Smooth muscle cell (in vitro differentiated cells): ENCODE measurements at regions not wholly inside any gene's neighbourhood (a gene's known extent, or its start where the extent isn't known, plus 50 kb on each side); places are given as distances from the start of the nearest gene placed in this dataset.

Source experiments
- DNase-seq: peaks from one replicate; lab custom pipeline; 2025; ENCODE audit not compliant: unreplicated experiment; lab: John Stamatoyannopoulos, UW
- H2AFZ ChIP-seq: fragments of 200-600 bp; sonication (generic); 2 replicates; pipeline ENCODE4 v1.6.0; 2016; ENCODE audit warnings: antibody characterized with exemption, low read depth, mild to moderate bottlenecking
- H3F3A ChIP-seq: fragments of 200-600 bp; sonication (generic); 2 replicates; pipeline ENCODE4 v1.6.0; 2017; ENCODE audit warnings: antibody characterized with exemption, low read depth
- H3K27ac ChIP-seq: fragments of 200-600 bp; sonication (generic); 2 replicates; pipeline ENCODE4 v1.5.1; 2016; ENCODE audit warnings: low read depth, mild to moderate bottlenecking
- H3K27me3 ChIP-seq: fragments of 200-600 bp; sonication (generic); 2 replicates; pipeline ENCODE4 v1.6.1; 2016; ENCODE audit warnings: low read depth, mild to moderate bottlenecking
- H3K36me3 ChIP-seq: fragments of 200-600 bp; sonication (generic); 2 replicates; pipeline ENCODE4 v1.5.1; 2016; ENCODE audit warnings: low read depth
- H3K4me1 ChIP-seq: fragments of 200-600 bp; sonication (generic); 2 replicates; pipeline ENCODE4 v1.5.1; 2016; ENCODE audit warnings: low read depth
- H3K4me2 ChIP-seq: fragments of 200-600 bp; sonication (generic); 2 replicates; pipeline ENCODE4 v1.6.0; 2016; ENCODE audit warnings: mild to moderate bottlenecking
- H3K4me3 ChIP-seq: fragments of 200-600 bp; sonication (generic); 2 replicates; pipeline ENCODE4 v1.5.1; 2016; ENCODE audit warnings: mild to moderate bottlenecking
- H3K79me2 ChIP-seq: fragments of 200-600 bp; sonication (generic); 2 replicates; pipeline ENCODE4 v1.6.0; 2016; ENCODE audit warnings: low read depth, mild to moderate bottlenecking
- H3K9ac ChIP-seq: fragments of 200-600 bp; sonication (generic); 2 replicates; pipeline ENCODE4 v1.6.0; 2016; ENCODE audit warnings: low read depth
- H3K9me3 ChIP-seq: fragments of 200-600 bp; sonication (generic); replicated peaks from 2 replicates; pipeline ENCODE4 v1.5.1; 2016; ENCODE audit warnings: low read depth
- H4K20me1 ChIP-seq: fragments of 200-600 bp; sonication (generic); 2 replicates; pipeline ENCODE4 v1.6.0; 2016; ENCODE audit warnings: low read depth
- CTCF ChIP-seq: fragments of 200-600 bp; sonication (generic); IDR thresholded peaks from 2 replicates; pipeline ENCODE4 v1.5.1; 2017; ENCODE audit warnings: borderline replicate concordance, mild to moderate bottlenecking, antibody characterized with exemption; ENCODE audit not compliant: insufficient read depth, poor library complexity, severe bottlenecking
- WGBS: methylation state at CpG from one replicate; pipeline ENCODE4 v1.1.7; 2016; ENCODE audit warnings: low lambda C conversion rate; 5-methylcytosine and 5-hydroxymethylcytosine counted together

GRCh38 chr17:16880121-16880842, 91.6 kb downstream of the TNFRSF13B start:
- H3K4me3 ChIP-seq: no peak overlapping the region
- H3K9me3 ChIP-seq: no peaks in the 10 kb centered on the region
- no peaks in the 10 kb centered on the region for H3K36me3 ChIP-seq
- H3F3A ChIP-seq: no peaks in the 10 kb centered on the region
- no peaks in the 10 kb centered on the region for H4K20me1 ChIP-seq
- TF ChIP-seq CTCF: no peak
- WGBS: 95% methylated on average over 14 of the region's 16 CpGs
- no peaks in the 10 kb centered on the region for H3K79me2 ChIP-seq
- no peaks in the 10 kb centered on the region for H3K4me1 ChIP-seq
- H3K27ac ChIP-seq: no peak overlapping the region
- no peak overlapping the region for H3K9ac ChIP-seq
- H2AFZ ChIP-seq: no peak overlapping the region
- H3K4me2 ChIP-seq: no peak overlapping the region
- no peaks in the 10 kb centered on the region for H3K27me3 ChIP-seq
- DNase-seq: no peak

DNA sequence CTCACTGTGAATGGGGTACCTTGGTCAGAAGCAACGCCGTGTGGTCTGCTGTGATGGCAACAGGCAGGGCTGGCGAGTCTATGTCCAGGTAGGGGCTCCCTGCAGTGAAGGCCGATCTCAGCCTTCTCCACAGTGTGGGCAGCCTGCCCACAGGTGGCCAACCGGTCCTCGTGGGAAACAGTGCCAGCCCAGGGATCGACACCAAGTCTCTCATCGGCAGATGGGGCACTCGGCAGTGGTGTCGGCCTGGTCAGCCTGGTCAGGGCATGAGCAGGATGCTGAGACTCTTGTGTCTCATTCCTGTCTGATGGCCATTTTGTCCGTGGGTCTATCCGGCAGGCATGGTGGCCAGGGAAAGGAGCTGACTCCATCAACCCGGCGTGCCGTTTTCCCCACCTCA, 92.2 kb downstream of the TNFRSF13B start:
- Histone ChIP-seq H3K4me2 (no peak overlapping the region), H3K79me2 (no peaks in the 10 kb centered on the region), H3K27ac (no peak overlapping the region), H3F3A (no peaks in the 10 kb centered on the region), H3K27me3 (no peaks in the 10 kb centered on the region), H3K9ac (no peak overlapping the region), H3K4me1 (no peaks in the 10 kb centered on the region), H4K20me1 (no peaks in the 10 kb centered on the region), H2AFZ (no peak overlapping the region), H3K36me3 (no peaks in the 10 kb centered on the region), H3K4me3 (no peak overlapping the region), H3K9me3 (no peaks in the 10 kb centered on the region)
- TF ChIP-seq CTCF: no peak
- no peak for DNase-seq
- 97% methylated on average over 15 of the region's 15 CpGs for WGBS

- H3F3A ChIP-seq: no peaks in the 10 kb centered on the region
Observed at GRCh38 chr17:16878606-16879005, 93.3 kb downstream of the TNFRSF13B start.

More at GRCh38 chr17:16878606-16879005, 93.3 kb downstream of the TNFRSF13B start:
- Histone ChIP-seq H3K27me3 (no peaks in the 10 kb centered on the region), H4K20me1 (no peaks in the 10 kb centered on the region), H3K4me3 (no peak overlapping the region), H3K9me3 (no peaks in the 10 kb centered on the region), H3K79me2 (no peaks in the 10 kb centered on the region), H2AFZ (no peak overlapping the region), H3K4me2 (no peak overlapping the region), H3K27ac (no peak overlapping the region), H3K4me1 (no peaks in the 10 kb centered on the region), H3K36me3 (no peaks in the 10 kb centered on the region), H3K9ac (no peak overlapping the region)
- no peak for TF ChIP-seq CTCF
- 95% methylated on average over 10 of the region's 10 CpGs for WGBS
- DNase-seq: no peak
